Left ventricle myocardium inferior (tissue), 1 donor: ENCODE measurements at regions not wholly inside any gene's neighbourhood (a gene's known extent, or its start where the extent isn't known, plus 50 kb on each side); places are given as distances from the start of the nearest gene placed in this dataset.

Experiments
- DNase-seq: peaks from one replicate; pipeline ENCODE4 v3.0.0-alpha.2; 2020
- H3K27ac ChIP-seq: fragments of 200-600 bp; replicated peaks from 2 replicates; pipeline ENCODE4 v1.8.0; 2021
- H3K27me3 ChIP-seq: fragments of 200-600 bp; 2 replicates; pipeline ENCODE4 v1.8.0; 2021; ENCODE audit warnings: low read depth
- H3K36me3 ChIP-seq: fragments of 200-600 bp; 2 replicates; pipeline ENCODE4 v1.8.0; 2021
- H3K4me1 ChIP-seq: fragments of 200-600 bp; 2 replicates; pipeline ENCODE4 v1.8.0; 2021
- H3K4me3 ChIP-seq: fragments of 200-600 bp; 2 replicates; pipeline ENCODE4 v1.8.0; 2021; ENCODE audit warnings: mild to moderate bottlenecking, moderate library complexity
- H3K9me3 ChIP-seq: fragments of 200-600 bp; replicated peaks from 2 replicates; pipeline ENCODE4 v1.8.0; 2021
- CTCF ChIP-seq: fragments of 200-600 bp; IDR thresholded peaks from 2 replicates; pipeline ENCODE4 v1.8.0; 2021; ENCODE audit warnings: antibody characterized with exemption, mild to moderate bottlenecking, borderline replicate concordance
- intact Hi-C: fragments of 100-400 bp; cut with micrococcal nuclease; formaldehyde crosslinking; loops from one replicate; pipeline ENCODE4 v1.11.0; 2022
- donor health status: DM: no; HTN: yes; CAD: no; lungs with severe emphysema.

DNA sequence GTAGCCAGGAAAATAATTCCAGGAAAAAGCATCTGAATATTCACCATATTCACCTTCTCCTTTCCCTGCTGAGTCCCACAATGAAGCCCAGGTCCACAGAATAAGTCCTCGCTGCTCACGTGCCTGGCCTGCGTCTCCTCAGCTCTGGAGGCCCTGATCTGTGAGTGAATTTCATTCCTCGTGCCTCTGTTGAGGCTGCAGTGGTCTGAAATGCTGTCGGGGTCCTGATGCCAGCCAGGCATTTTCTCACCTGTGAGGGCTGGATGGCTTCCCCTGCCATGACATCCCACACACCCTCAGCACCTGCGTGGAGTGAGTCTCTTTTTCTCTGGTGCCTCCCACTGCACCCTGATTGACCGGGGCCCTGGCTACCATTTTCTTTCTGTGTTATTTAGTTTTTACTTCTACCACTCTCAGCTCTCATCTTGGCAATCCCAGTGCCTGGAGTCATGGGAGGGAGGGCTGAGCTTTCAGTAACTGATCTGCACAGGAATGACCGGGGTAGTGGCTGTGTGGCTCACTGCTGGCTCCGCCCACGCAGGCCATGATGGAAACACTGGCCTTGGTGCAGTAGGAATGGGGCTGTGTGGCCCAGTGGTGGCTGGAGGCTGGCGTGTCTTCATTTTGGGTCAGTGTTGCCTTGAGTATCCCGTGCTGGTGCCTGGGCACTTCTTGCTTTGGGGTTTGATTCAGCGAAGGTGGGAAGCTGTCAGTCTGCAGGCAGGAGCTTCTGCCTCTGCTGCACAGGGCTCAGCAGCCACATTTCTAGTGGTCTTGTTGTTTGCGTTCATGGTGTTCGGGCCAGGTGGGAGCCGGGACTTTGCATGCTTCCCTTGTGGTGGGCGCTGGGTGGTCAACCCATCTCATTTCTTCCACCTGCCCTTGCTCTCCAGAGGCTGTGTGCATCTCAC lies 807.2 kb downstream of the TBC1D22A start:
- intact Hi-C loops: no loop called here
- H3K27me3 ChIP-seq: peaks cover 32% of the 10 kb centered on the region
- H3K27ac ChIP-seq: no peak overlapping the region
- H3K9me3 ChIP-seq: no peaks in the 10 kb centered on the region
- H3K4me1 ChIP-seq: no peaks in the 10 kb centered on the region
- H3K36me3 ChIP-seq: no peaks in the 10 kb centered on the region
- no peak overlapping the region for H3K4me3 ChIP-seq
- TF ChIP-seq CTCF: no peak
- no peak for DNase-seq

DNA sequence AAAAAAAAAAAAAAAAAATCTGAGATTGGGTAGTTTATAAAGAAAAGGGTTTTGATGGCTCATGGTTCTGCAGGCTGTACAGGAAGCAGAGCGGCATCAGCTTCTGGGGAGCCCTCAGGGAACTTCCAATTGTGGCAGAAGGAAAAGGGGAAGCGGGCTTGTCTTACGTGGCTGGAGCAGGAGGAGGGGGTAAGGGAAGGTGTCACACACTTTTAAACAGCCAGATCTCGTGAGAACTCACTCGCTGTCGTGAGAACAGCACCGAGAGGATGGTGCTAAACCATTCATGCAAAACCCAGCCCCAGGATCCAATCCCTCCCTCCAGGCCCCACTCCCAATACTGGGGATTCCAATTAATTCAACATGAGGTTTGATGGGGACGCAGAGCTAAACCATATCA lies 806.2 kb downstream of the TBC1D22A start:
- Histone ChIP-seq H3K36me3 (no peaks in the 10 kb centered on the region), H3K4me3 (no peak overlapping the region), H3K27me3 (peaks cover 35% of the 10 kb centered on the region), H3K9me3 (no peaks in the 10 kb centered on the region), H3K27ac (no peak overlapping the region), H3K4me1 (no peaks in the 10 kb centered on the region)
- intact Hi-C loops: no loop called here
- TF ChIP-seq CTCF: no peak
- DNase-seq: no peak

DNA sequence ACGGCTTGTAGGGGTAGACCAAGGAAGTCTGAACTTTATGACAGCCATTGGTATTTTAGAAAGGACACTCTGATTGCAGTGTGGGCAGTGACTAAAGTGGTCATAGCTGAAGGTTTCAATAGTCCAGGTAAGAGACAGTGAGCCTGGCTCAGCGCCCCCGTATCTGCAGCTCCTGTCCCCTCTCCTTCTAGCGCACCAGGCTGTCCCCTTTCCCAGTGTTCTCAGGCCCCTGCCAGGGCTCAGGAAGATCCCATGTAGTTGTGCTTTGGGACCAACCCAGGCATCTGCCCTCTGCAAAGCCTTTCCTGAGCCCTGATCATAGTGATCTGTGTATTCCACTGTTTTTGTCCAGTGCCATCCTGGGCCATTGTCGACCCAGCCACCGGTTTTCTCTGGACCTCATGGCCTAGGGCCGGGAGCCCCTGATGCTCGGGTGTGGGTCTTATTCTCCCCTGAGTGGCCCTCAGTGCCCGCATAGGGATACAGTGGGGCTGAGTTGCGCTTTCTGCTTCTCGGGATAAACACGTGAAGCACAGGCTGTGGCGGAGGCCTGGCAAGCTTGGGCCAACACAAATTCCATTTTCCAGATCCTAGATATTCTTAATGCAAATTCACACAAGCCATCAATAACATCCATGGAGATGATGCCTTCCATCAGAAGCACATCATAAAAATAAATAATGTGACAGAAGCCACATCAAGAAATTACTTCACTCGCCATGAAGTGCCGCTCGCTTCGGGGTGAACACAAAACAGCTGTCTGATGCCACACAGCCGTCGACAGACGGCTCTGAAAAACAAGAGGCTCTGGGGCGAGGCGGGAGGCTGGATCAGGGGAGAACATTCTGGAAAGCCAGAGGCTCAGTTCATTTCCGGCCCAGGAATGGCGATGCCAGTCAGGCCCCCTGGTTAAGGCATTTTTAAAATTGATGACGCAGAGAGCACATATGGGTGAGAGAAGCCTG lies 805.0 kb downstream of the TBC1D22A start:
- Histone ChIP-seq H3K4me3 (no peak overlapping the region), H3K4me1 (no peaks in the 10 kb centered on the region), H3K9me3 (no peaks in the 10 kb centered on the region), H3K36me3 (no peaks in the 10 kb centered on the region), H3K27me3 (peaks cover 46% of the 10 kb centered on the region), H3K27ac (no peak overlapping the region)
- DNase-seq: no peak
- intact Hi-C loops: no loop called here
- no peak for TF ChIP-seq CTCF

GRCh38 chr22:47566491-47566890 lies 804.0 kb downstream of the TBC1D22A start:
- intact Hi-C loops: no loop called here
- Histone ChIP-seq H3K4me1 (no peaks in the 10 kb centered on the region), H3K27me3 (peaks cover 53% of the 10 kb centered on the region), H3K36me3 (no peaks in the 10 kb centered on the region), H3K27ac (no peak overlapping the region), H3K4me3 (no peak overlapping the region), H3K9me3 (no peaks in the 10 kb centered on the region)
- no peak for TF ChIP-seq CTCF
- no peak for DNase-seq

- intact Hi-C loops: no loop called here
- H3K36me3 ChIP-seq: no peaks in the 10 kb centered on the region
- no peak overlapping the region for H3K4me3 ChIP-seq
- H3K9me3 ChIP-seq: no peaks in the 10 kb centered on the region
- peaks cover 60% of the 10 kb centered on the region for H3K27me3 ChIP-seq
- H3K27ac ChIP-seq: no peak overlapping the region
- no peaks in the 10 kb centered on the region for H3K4me1 ChIP-seq
- DNase-seq: no peak
- TF ChIP-seq CTCF: no peak
These were observed 803.2 kb downstream of the TBC1D22A start for GRCh38 chr22:47565607-47566006.
